H9 (cell line): ENCODE measurements at regions not wholly inside any gene's neighbourhood (a gene's known extent, or its start where the extent isn't known, plus 50 kb on each side); places are given as distances from the start of the nearest gene placed in this dataset.

ENCODE experiments used
- DNase-seq: peaks from one replicate; pipeline ENCODE4 v3.0.0-alpha.2; 2017
- H2AFZ ChIP-seq: one replicate; pipeline ENCODE4 v1.6.1; 2013; ENCODE audit warnings: mild to moderate bottlenecking, low read length, control low read depth, moderate library complexity
- H2AK5ac ChIP-seq: 2 replicates; pipeline ENCODE4 v1.6.1; 2013; ENCODE audit warnings: low read length, control low read depth, mixed read lengths; ENCODE audit not compliant: insufficient read length
- H2BK120ac ChIP-seq: one replicate; pipeline ENCODE4 v1.6.1; 2013; ENCODE audit warnings: low read depth, mild to moderate bottlenecking, low read length, control low read depth, inconsistent platforms; ENCODE audit not compliant: poor library complexity, severe bottlenecking
- H2BK12ac ChIP-seq: 2 replicates; pipeline ENCODE4 v1.6.1; 2013; ENCODE audit warnings: low read length, control low read depth, mixed read lengths, low read depth; ENCODE audit not compliant: insufficient read length
- H2BK15ac ChIP-seq: 2 replicates; pipeline ENCODE4 v1.6.1; 2013; ENCODE audit warnings: low read depth, low read length, control low read depth
- H2BK20ac ChIP-seq: one replicate; pipeline ENCODE4 v1.6.1; 2013; ENCODE audit warnings: low read depth, mild to moderate bottlenecking, low read length, control low read depth, inconsistent platforms; ENCODE audit not compliant: poor library complexity, severe bottlenecking
- H2BK5ac ChIP-seq: 2 replicates; pipeline ENCODE4 v1.6.1; 2013; ENCODE audit warnings: low read length, control low read depth, mixed read lengths; ENCODE audit not compliant: insufficient read length
- H3K14ac ChIP-seq: 2 replicates; pipeline ENCODE4 v1.6.1; 2013; ENCODE audit warnings: low read length, control low read depth; ENCODE audit not compliant: insufficient read depth
- H3K18ac ChIP-seq: 2 replicates; pipeline ENCODE4 v1.6.1; 2013; ENCODE audit warnings: low read depth, mild to moderate bottlenecking, mixed read lengths, low read length, control low read depth; ENCODE audit not compliant: insufficient read length
- H3K23ac ChIP-seq: 2 replicates; pipeline ENCODE4 v1.6.1; 2013; ENCODE audit warnings: low read length, control low read depth, mixed read lengths, low read depth; ENCODE audit not compliant: insufficient read length
- H3K23me2 ChIP-seq: 2 replicates; pipeline ENCODE4 v1.6.1; 2013; ENCODE audit warnings: low read depth, mild to moderate bottlenecking, mixed read lengths, low read length, control low read depth; ENCODE audit not compliant: insufficient read length, poor library complexity, severe bottlenecking
- H3K27ac ChIP-seq: 2 replicates; pipeline ENCODE4 v1.5.1; 2013; ENCODE audit warnings: low read length, control low read depth, mixed read lengths, low read depth; ENCODE audit not compliant: insufficient read length
- H3K27me3 ChIP-seq: 2 replicates; pipeline ENCODE4 v1.6.1; 2013; ENCODE audit warnings: low read length, control low read depth, inconsistent platforms; ENCODE audit not compliant: insufficient read depth
- H3K4ac ChIP-seq: 2 replicates; pipeline ENCODE4 v1.6.1; 2013; ENCODE audit warnings: low read depth, mild to moderate bottlenecking, control low read depth, inconsistent platforms, low read length, moderate library complexity
- H3K4me1 ChIP-seq: 2 replicates; pipeline ENCODE4 v1.6.1; 2013; ENCODE audit warnings: low read length, control low read depth, inconsistent platforms; ENCODE audit not compliant: insufficient read depth
- H3K4me2 ChIP-seq: 2 replicates; pipeline ENCODE4 v1.6.1; 2013; ENCODE audit warnings: low read length, control low read depth, mixed read lengths; ENCODE audit not compliant: insufficient read length, insufficient read depth
- H3K56ac ChIP-seq: 2 replicates; pipeline ENCODE4 v1.6.1; 2013; ENCODE audit warnings: low read depth, mild to moderate bottlenecking, mixed read lengths, low read length, control low read depth; ENCODE audit not compliant: insufficient read length
- H3K79me1 ChIP-seq: 2 replicates; pipeline ENCODE4 v1.6.1; 2013; ENCODE audit warnings: low read depth, mild to moderate bottlenecking, moderate library complexity, low read length, control low read depth, inconsistent platforms; ENCODE audit not compliant: insufficient read depth, poor library complexity, severe bottlenecking
- H3K79me2 ChIP-seq: 2 replicates; pipeline ENCODE4 v1.6.1; 2013; ENCODE audit warnings: low read length, control low read depth, inconsistent platforms; ENCODE audit not compliant: insufficient read depth
- H3K9ac ChIP-seq: 2 replicates; pipeline ENCODE4 v1.6.1; 2013; ENCODE audit warnings: low read length, control low read depth, mixed read lengths; ENCODE audit not compliant: insufficient read length; ENCODE audit errors: extremely low read depth
- H3K9me3 ChIP-seq: one replicate; pipeline ENCODE4 v1.6.1; 2013; ENCODE audit warnings: low read depth, low read length, inconsistent platforms; ENCODE audit not compliant: control insufficient read depth
- H3T11ph ChIP-seq: one replicate; pipeline ENCODE4 v1.6.1; 2013; ENCODE audit warnings: mild to moderate bottlenecking, low read length, control low read depth, inconsistent platforms
- H4K20me1 ChIP-seq: one replicate; pipeline ENCODE4 v1.6.1; 2013; ENCODE audit not compliant: control insufficient read depth, insufficient read length, insufficient read depth
- H4K5ac ChIP-seq: 2 replicates; pipeline ENCODE4 v1.6.1; 2013; ENCODE audit warnings: low read depth, mild to moderate bottlenecking, mixed read lengths, low read length, control low read depth; ENCODE audit not compliant: insufficient read length
- H4K8ac ChIP-seq: replicated peaks from 2 replicates; pipeline ENCODE4 v1.6.1; 2013; ENCODE audit warnings: low read length, control low read depth, mixed read lengths, low read depth; ENCODE audit not compliant: insufficient read length
- H4K91ac ChIP-seq: 2 replicates; pipeline ENCODE4 v1.6.1; 2013; ENCODE audit warnings: low read depth, mild to moderate bottlenecking, moderate library complexity, mixed read lengths, low read length, control low read depth; ENCODE audit not compliant: insufficient read length
- H3K27ac Mint-ChIP-seq, 3 experiments: 2 replicates in 2 of 3; 3 replicates in 1 of 3; pipeline ENCODE4 v1.8.0; 2020 to 2021; ENCODE audit warnings: mixed read lengths in 3 of 3, mild to moderate bottlenecking in 1 of 3, moderate library complexity in 1 of 3
- H3K27me3 Mint-ChIP-seq: 2 replicates; pipeline ENCODE4 v1.8.0; 2021; ENCODE audit warnings: low read depth, mild to moderate bottlenecking, moderate library complexity, mixed read lengths
- H3K36me3 Mint-ChIP-seq, 3 experiments: 2 replicates in 2 of 3; 3 replicates in 1 of 3; pipeline ENCODE4 v1.8.0; 2020 to 2021; ENCODE audit warnings: low read depth in 3 of 3, mixed read lengths in 3 of 3; ENCODE audit not compliant: insufficient read depth in 1 of 3
- H3K4me1 Mint-ChIP-seq, 2 experiments: 2 replicates each; pipeline ENCODE4 v1.8.0; 2020; ENCODE audit warnings: mixed read lengths in 2 of 2
- H3K4me3 Mint-ChIP-seq, 2 experiments: 2 replicates in 1 of 2; 3 replicates in 1 of 2; pipeline ENCODE4 v1.8.0; 2020 to 2021; ENCODE audit warnings: mild to moderate bottlenecking in 2 of 2, mixed read lengths in 2 of 2, moderate library complexity in 1 of 2
- H3K9me3 Mint-ChIP-seq, 2 experiments: 2 replicates in 1 of 2; 3 replicates in 1 of 2; pipeline ENCODE4 v1.8.0; 2020; ENCODE audit warnings: mild to moderate bottlenecking in 2 of 2, mixed read lengths in 2 of 2, moderate library complexity in 1 of 2
- WGBS: extraction: QIAGEN DNeasy Blood & Tissue Kit; methylation state at CpG from one replicate; pipeline ENCODE4 v1.1.7; 2013; ENCODE audit warnings: missing lambda C conversion rate, low lambda C conversion rate, mixed read lengths; ENCODE audit not compliant: insufficient read length; ENCODE audit errors: extremely low coverage; 5-methylcytosine and 5-hydroxymethylcytosine counted together
- TF ChIP-seq, protein P1 (sequence below): fragments of 200-600 bp; sonication (generic); conservative IDR thresholded peaks from 3 replicates; pipeline ENCODE4 v1.8.0; 2021; ENCODE audit warnings: antibody characterized with exemption, mild to moderate bottlenecking

DNA sequence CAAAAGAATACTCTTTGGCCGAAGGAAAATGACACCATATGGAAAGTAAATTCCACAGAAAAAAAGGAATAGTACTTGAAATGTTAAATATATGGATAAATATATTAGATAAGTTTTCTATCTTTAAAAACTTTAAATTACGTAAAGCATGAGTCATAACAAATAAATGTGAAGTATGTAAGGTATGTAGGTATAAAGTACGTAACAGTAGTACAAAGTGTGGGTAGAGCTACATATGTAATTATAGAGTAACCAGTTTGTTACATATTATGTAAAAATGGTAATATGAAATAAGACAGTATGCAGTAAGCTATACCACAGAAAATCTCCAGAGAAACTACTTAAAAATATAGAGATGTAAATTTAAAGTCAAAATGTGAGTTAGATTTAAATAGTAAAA, 582.3 kb upstream of the CHORDC1 start:
- Histone ChIP-seq H2AFZ (no peak overlapping the region), H3K27me3 (no peaks in the 10 kb centered on the region), H4K91ac (no peak overlapping the region), H3K4me2 (no peak overlapping the region), H3K18ac (no peak overlapping the region), H4K5ac (no peak overlapping the region), H2BK5ac (no peak overlapping the region), H3K56ac (no peak overlapping the region), H2AK5ac (no peak overlapping the region), H3K23me2 (no peaks in the 10 kb centered on the region), H3K9ac (no peak overlapping the region), H2BK15ac (no peak overlapping the region), H3T11ph (no peak overlapping the region), H3K79me1 (no peaks in the 10 kb centered on the region), H3K79me2 (no peaks in the 10 kb centered on the region), H3K4ac (no peak overlapping the region), H4K8ac (no peak overlapping the region), H4K20me1 (no peaks in the 10 kb centered on the region), H2BK20ac (no peak overlapping the region), H3K4me1 (no peaks in the 10 kb centered on the region), H3K23ac (no peak overlapping the region), H3K14ac (no peak overlapping the region), H2BK120ac (no peak overlapping the region), H2BK12ac (no peak overlapping the region), H3K9me3 (no peaks in the 10 kb centered on the region), H3K27ac (no peak overlapping the region)
- Mint-ChIP-seq H3K27me3 (no peaks in the 10 kb centered on the region), H3K4me1 (peaks cover 6 to 10% of the 10 kb centered on the region in 2 experiments), H3K4me3 (no peak overlapping the region), H3K9me3 (no peaks in the 10 kb centered on the region), H3K27ac (no peak overlapping the region; a peak in 1 of 7 replicates), H3K36me3 (no peaks in the 10 kb centered on the region)
- TF ChIP-seq, protein P1, sequence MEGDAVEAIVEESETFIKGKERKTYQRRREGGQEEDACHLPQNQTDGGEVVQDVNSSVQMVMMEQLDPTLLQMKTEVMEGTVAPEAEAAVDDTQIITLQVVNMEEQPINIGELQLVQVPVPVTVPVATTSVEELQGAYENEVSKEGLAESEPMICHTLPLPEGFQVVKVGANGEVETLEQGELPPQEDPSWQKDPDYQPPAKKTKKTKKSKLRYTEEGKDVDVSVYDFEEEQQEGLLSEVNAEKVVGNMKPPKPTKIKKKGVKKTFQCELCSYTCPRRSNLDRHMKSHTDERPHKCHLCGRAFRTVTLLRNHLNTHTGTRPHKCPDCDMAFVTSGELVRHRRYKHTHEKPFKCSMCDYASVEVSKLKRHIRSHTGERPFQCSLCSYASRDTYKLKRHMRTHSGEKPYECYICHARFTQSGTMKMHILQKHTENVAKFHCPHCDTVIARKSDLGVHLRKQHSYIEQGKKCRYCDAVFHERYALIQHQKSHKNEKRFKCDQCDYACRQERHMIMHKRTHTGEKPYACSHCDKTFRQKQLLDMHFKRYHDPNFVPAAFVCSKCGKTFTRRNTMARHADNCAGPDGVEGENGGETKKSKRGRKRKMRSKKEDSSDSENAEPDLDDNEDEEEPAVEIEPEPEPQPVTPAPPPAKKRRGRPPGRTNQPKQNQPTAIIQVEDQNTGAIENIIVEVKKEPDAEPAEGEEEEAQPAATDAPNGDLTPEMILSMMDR, result no peak
- WGBS, result no CpG with 5 or more reads among the region's 3 CpGs
- DNase-seq, result no peak
